B cell (primary cell): ENCODE measurements at regions not wholly inside any gene's neighbourhood (a gene's known extent, or its start where the extent isn't known, plus 50 kb on each side); places are given as distances from the start of the nearest gene placed in this dataset.

Source experiments
- ATAC-seq: fragments of 200-7000 bp; cut with Tn5 transposase; one replicate; pipeline ENCODE4 v1.10.0; 2021; ENCODE audit warnings: low read depth, mild to moderate bottlenecking, moderate number of reproducible peaks, moderate library complexity
- CTCF ChIA-PET: fragments of 350-600 bp; sonication (Branson Sonifier 250); formaldehyde crosslinking; loops from one replicate; lab custom pipeline; 2021; ENCODE audit warnings: antibody characterized with exemption, inconsistent platforms; lab: Charles Lee
- POLR2A ChIA-PET: fragments of 350-600 bp; sonication (Branson Sonifier 250); formaldehyde crosslinking; loops from one replicate; lab custom pipeline; 2021; ENCODE audit warnings: antibody characterized with exemption; lab: Charles Lee
- DNase-seq: peaks from one replicate; pipeline ENCODE4 v3.0.0; 2013
- H2AFZ ChIP-seq: 2 replicates; pipeline ENCODE4 v1.6.1; 2012; ENCODE audit warnings: mild to moderate bottlenecking, low read depth, low read length; ENCODE audit not compliant: insufficient read depth, poor library complexity, severe bottlenecking
- H3K27ac ChIP-seq, 2 donors: 1 replicate in 1 of 2; 2 replicates in 1 of 2; pipeline ENCODE4 v1.5.1; 2012 to 2013; ENCODE audit warnings: low read length in 2 of 2, mild to moderate bottlenecking in 2 of 2, moderate library complexity in 1 of 2
- H3K27me3 ChIP-seq, 4 experiments: fragments of 200-600 bp in 1 of 4; sonication (generic) in 1 of 4; replicated peaks in 1 of 4; 1 replicate in 2 of 4; 2 replicates in 2 of 4; pipeline versions ENCODE4 v1.6.1 to v1.7.0; 2013 to 2016; ENCODE audit warnings: low read length in 3 of 4, mild to moderate bottlenecking in 2 of 4, mixed read lengths in 1 of 4, moderate library complexity in 1 of 4; ENCODE audit not compliant: insufficient read depth in 4 of 4, control insufficient read depth in 3 of 4; ENCODE audit errors: control extremely low read depth in 1 of 4
- H3K36me3 ChIP-seq, 2 experiments: replicated peaks in 1 of 2; 1 replicate in 1 of 2; 2 replicates in 1 of 2; pipeline versions ENCODE4 v1.6.1 to v1.7.1; 2013; ENCODE audit warnings: low read length in 1 of 2; ENCODE audit not compliant: insufficient read depth in 2 of 2, control insufficient read depth in 1 of 2; ENCODE audit errors: control extremely low read depth in 1 of 2, extremely low read depth in 1 of 2
- H3K4me1 ChIP-seq, 2 donors: fragments of 200-600 bp in 1 of 2; sonication (generic) in 1 of 2; 1 replicate in 1 of 2; 2 replicates in 1 of 2; pipeline versions ENCODE4 v1.5.1 to v1.6.1; 2013 to 2017; ENCODE audit warnings: low read length in 2 of 2; ENCODE audit not compliant: control insufficient read depth in 2 of 2, insufficient read depth in 2 of 2
- H3K4me2 ChIP-seq: replicated peaks from 2 replicates; pipeline ENCODE3; 2012; ENCODE audit warnings: mild to moderate bottlenecking, low read depth, low read length; ENCODE audit not compliant: poor library complexity, severe bottlenecking
- H3K4me3 ChIP-seq, 5 experiments: fragments of 200-600 bp in 1 of 5; sonication (generic) in 1 of 5; 1 replicate in 3 of 5; 2 replicates in 2 of 5; pipeline versions ENCODE4 v1.5.1 to v1.7.0; 2011 to 2016; ENCODE audit warnings: low read length in 4 of 5, mild to moderate bottlenecking in 4 of 5, low read depth in 2 of 5, control low read depth in 1 of 5, moderate library complexity in 1 of 5; ENCODE audit not compliant: insufficient read depth in 1 of 5; ENCODE audit errors: control extremely low read depth in 1 of 5, extremely low read depth in 1 of 5
- H3K79me2 ChIP-seq: fragments of 200-600 bp; sonication (generic); one replicate; pipeline ENCODE4 v1.6.0; 2016; ENCODE audit warnings: low read length; ENCODE audit not compliant: control insufficient read depth, insufficient read depth
- H3K9ac ChIP-seq: fragments of 200-600 bp; sonication (generic); 2 replicates; pipeline ENCODE4 v1.6.1; 2017; ENCODE audit warnings: mild to moderate bottlenecking, low read length, moderate library complexity
- H3K9me3 ChIP-seq, 3 donors: one replicate each; pipeline versions ENCODE4 v1.6.1 to v1.7.1; 2013; ENCODE audit warnings: low read length in 2 of 3; ENCODE audit not compliant: control insufficient read depth in 2 of 3, insufficient read depth in 1 of 3; ENCODE audit errors: control extremely low read depth in 1 of 3
- H4K20me1 ChIP-seq: 2 replicates; pipeline ENCODE4 v1.6.0; 2012; ENCODE audit warnings: mild to moderate bottlenecking, low read length; ENCODE audit not compliant: insufficient read depth, control insufficient read depth, poor library complexity, severe bottlenecking
- H3K27ac Mint-ChIP-seq: one replicate; pipeline ENCODE4 v1.8.0; 2021; ENCODE audit warnings: mixed read lengths
- H3K27me3 Mint-ChIP-seq: one replicate; pipeline ENCODE4 v1.8.0; 2021; ENCODE audit warnings: mixed read lengths
- H3K4me1 Mint-ChIP-seq: one replicate; pipeline ENCODE4 v1.8.0; 2021; ENCODE audit warnings: mixed read lengths
- H3K4me3 Mint-ChIP-seq: one replicate; pipeline ENCODE4 v1.8.0; 2021; ENCODE audit warnings: mixed read lengths
- H3K9me3 Mint-ChIP-seq: one replicate; pipeline ENCODE4 v1.8.0; 2022; ENCODE audit warnings: mixed read lengths; ENCODE audit not compliant: insufficient read depth
- CTCF ChIP-seq: fragments of 200-600 bp; IDR thresholded peaks from one replicate; pipeline ENCODE4 v1.8.0; 2022; ENCODE audit warnings: antibody characterized with exemption, mild to moderate bottlenecking
- EZH2 ChIP-seq: IDR thresholded peaks from 2 replicates; pipeline ENCODE4 v1.6.1; 2012; ENCODE audit warnings: borderline replicate concordance, low read depth, mild to moderate bottlenecking, moderate library complexity, low read length; ENCODE audit not compliant: insufficient read depth, poor library complexity, severe bottlenecking
- WGBS: methylation state at CpG from one replicate; pipeline ENCODE4 v1.1.5; 2013; ENCODE audit warnings: missing lambda C conversion rate; ENCODE audit not compliant: insufficient coverage; 5-methylcytosine and 5-hydroxymethylcytosine counted together
- intact Hi-C: fragments of 100-400 bp; cut with micrococcal nuclease; formaldehyde crosslinking; loops from one replicate; pipeline ENCODE4 v1.10.0; 2022

DNA sequence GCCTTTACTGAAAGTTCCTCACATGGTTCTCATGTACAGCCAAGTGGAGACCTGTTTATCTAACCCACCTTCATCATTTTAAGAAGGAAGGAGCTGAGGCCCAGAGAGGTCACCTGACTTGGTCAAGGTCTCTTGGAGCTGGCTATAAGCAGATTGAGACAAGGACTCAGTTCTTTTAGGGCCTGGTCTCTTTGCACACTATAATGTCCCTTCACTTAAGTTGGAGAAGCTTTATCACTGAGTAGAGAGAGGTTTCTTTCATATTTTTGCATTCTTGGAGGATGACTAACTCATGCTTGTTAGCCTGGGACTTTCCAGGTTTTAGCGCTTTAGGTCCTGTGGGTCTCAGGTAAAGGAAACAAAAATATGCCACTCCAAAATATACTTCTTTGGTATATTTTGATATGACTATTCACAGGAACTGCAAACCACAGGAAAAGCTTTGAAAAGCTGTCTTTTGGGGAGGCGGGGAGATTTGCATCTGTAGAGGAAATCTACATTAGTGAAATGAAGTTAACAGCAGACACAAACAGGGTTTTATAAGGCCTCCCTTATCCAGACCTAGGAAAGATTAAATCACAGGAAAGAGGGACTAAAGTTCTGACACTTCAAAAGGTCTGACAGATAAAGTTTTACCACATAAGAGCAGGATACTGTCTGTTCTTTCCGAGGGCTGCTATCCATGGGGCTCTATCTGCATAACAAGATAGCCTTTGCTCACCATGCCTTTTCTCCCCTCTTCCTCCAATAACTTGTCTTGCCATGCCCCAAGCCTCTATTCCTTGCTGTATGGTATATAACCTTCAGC, 95.8 kb upstream of the ANKRD55 start:
- POLR2A ChIA-PET: interaction anchor here (0.6 to 1.2 kb wide), 3 partner anchors 12 to 501 kb away, joined by 3 to 6 read pairs (median 4); no protein-coding TSS in a partner anchor
- TF ChIP-seq EZH2 (no peak), CTCF (no peak)
- H3K9ac ChIP-seq: peak overlapping the region; percentile 44
- peaks cover 41 to 47% of the 10 kb centered on the region in 2 donors for H3K4me1 ChIP-seq
- Mint-ChIP-seq H3K9me3 (no peaks in the 10 kb centered on the region), H3K27me3 (no peaks in the 10 kb centered on the region), H3K4me3 (peak overlapping the region; percentile 47), H3K27ac (peak overlapping the region; percentile 91), H3K4me1 (peaks cover 60% of the 10 kb centered on the region)
- no peaks in the 10 kb centered on the region for H3K36me3 ChIP-seq
- no peaks in the 10 kb centered on the region for H3K27me3 ChIP-seq
- H2AFZ ChIP-seq: peak overlapping the region; percentile 48
- DNase-seq: peak; percentile 59
- no peaks in the 10 kb centered on the region for H4K20me1 ChIP-seq
- intact Hi-C loops: loop anchor here (2.0 to 5.0 kb wide), 4 partner anchors 16 to 508 kb away; no protein-coding TSS in a partner anchor
- H3K4me2 ChIP-seq: peak overlapping the region; percentile 56
- WGBS: 0% methylated on average over 1 of the region's 3 CpGs
- H3K4me3 ChIP-seq: peak overlapping the region in 1 of 5 experiments; percentile 46
- peak; percentile 76 for ATAC-seq
- peak overlapping the region; percentile 77 to 92 for H3K27ac ChIP-seq
- CTCF ChIA-PET: interaction anchor here (0.7 to 2.3 kb wide), 10 partner anchors 9 to 509 kb away, joined by 3 to 10 read pairs (median 4); no protein-coding TSS in a partner anchor
- peaks cover 0 to 4% (median 3%) of the 10 kb centered on the region in 3 donors for H3K9me3 ChIP-seq
- no peaks in the 10 kb centered on the region for H3K79me2 ChIP-seq
